Activated T-helper 1 cell treated with anti-CD3 and anti-CD28 coated beads, Interleukin-12 subunit alpha, Interleukin-12 subunit beta, Interleukin-2, Interleukin-4 antibody, amounts not matched to agents 30 ng/mL and 10 ng/mL and 1 ng/mL, durations not matched to agents 14 hours and 24 hours and 36 hours (primary cell): ENCODE measurements at regions not wholly inside any gene's neighbourhood (a gene's known extent, or its start where the extent isn't known, plus 50 kb on each side); places are given as distances from the start of the nearest gene placed in this dataset.
"Not testable (repeated sequence)": the region's sequence is repeated elsewhere in the genome, so short reads cannot be mapped to it uniquely, and the experiment has no call there.

Source experiments
- DNase-seq: peaks from one replicate; pipeline ENCODE4 v3.0.0; 2021; ENCODE audit warnings: low spot score
- H3K27ac Mint-ChIP-seq: one replicate; pipeline ENCODE4 v1.8.0; 2021; ENCODE audit warnings: mild to moderate bottlenecking, mixed read lengths
- H3K27me3 Mint-ChIP-seq: one replicate; pipeline ENCODE4 v1.8.0; 2022; ENCODE audit warnings: mild to moderate bottlenecking, moderate library complexity, mixed read lengths; ENCODE audit not compliant: insufficient read depth
- H3K36me3 Mint-ChIP-seq: one replicate; pipeline ENCODE4 v1.8.0; 2021; ENCODE audit warnings: low read depth, mixed read lengths
- H3K4me1 Mint-ChIP-seq: one replicate; pipeline ENCODE4 v1.8.0; 2021; ENCODE audit warnings: low read depth, mixed read lengths
- H3K4me3 Mint-ChIP-seq: one replicate; pipeline ENCODE4 v1.8.0; 2021; ENCODE audit warnings: mild to moderate bottlenecking, moderate library complexity, mixed read lengths
- H3K9me3 Mint-ChIP-seq: one replicate; pipeline ENCODE4 v1.8.0; 2021; ENCODE audit warnings: mixed read lengths
- intact Hi-C: fragments of 100-400 bp; cut with micrococcal nuclease; formaldehyde crosslinking; loops from one replicate; pipeline ENCODE4 v1.15.1; 2024

GRCh38 chr3:55272031-55272645 is 215.0 kb downstream of the WNT5A start:
- Mint-ChIP-seq H3K4me1 (no peaks in the 10 kb centered on the region), H3K9me3 (no peaks in the 10 kb centered on the region), H3K36me3 (no peaks in the 10 kb centered on the region), H3K27me3 (peaks cover 1% of the 10 kb centered on the region), H3K4me3 (no peak overlapping the region), H3K27ac (no peak overlapping the region)
- intact Hi-C loops, result no loop called here
- DNase-seq, result no peak

DNA sequence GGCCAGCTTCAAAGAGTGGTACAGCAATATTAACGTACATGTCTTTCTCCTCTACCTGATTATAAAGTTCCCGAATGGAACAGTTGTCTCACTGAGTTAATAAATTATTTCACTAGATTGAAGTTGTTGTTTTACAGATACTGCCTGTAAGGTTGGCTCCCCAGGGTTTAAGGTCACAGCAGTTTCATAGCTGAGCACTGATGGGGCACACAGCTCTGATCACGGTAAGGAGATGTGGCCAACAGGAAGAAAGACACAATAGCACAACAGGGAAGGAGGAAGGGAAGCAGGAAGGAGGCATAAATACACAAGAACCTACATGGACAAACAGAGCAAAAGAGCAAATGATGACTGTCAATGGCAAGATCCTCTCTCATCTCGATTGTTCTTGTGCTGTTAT is 215.6 kb downstream of the WNT5A start:
- intact Hi-C loops, result no loop called here

DNA sequence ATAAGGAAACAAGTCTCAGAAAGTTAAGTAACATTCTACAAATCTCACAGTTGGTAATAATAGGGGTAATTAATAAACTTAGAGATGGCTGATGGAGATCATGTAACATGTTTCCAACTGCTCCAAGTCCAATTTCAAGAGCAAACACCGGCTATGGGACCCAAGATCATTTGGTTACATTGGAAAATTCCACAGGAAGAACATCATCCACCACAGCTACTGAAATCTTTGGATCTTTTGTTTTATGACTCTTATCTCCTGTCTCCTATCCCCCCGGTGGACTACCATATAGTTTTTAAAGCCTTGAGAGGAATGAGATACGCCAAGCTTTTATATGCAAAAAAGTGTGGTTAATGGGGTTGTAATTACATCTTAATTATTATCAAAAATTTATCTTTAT is 216.1 kb downstream of the WNT5A start:
- Mint-ChIP-seq H3K27me3 (peaks cover 1% of the 10 kb centered on the region), H3K4me3 (no peak overlapping the region), H3K9me3 (no peaks in the 10 kb centered on the region), H3K4me1 (no peaks in the 10 kb centered on the region), H3K27ac (no peak overlapping the region), H3K36me3 (no peaks in the 10 kb centered on the region)
- DNase-seq, result no peak
- intact Hi-C loops, result no loop called here

More for the DNA sequence above, 215.6 kb downstream of the WNT5A start:
- no peaks in the 10 kb centered on the region for H3K9me3 Mint-ChIP-seq
- H3K27me3 Mint-ChIP-seq, result peaks cover 1% of the 10 kb centered on the region
- no peak for DNase-seq
- no peaks in the 10 kb centered on the region for H3K36me3 Mint-ChIP-seq
- no peak overlapping the region for H3K27ac Mint-ChIP-seq
- no peak overlapping the region for H3K4me3 Mint-ChIP-seq
- H3K4me1 Mint-ChIP-seq, result no peaks in the 10 kb centered on the region

- Mint-ChIP-seq H3K4me1 (no peaks in the 10 kb centered on the region), H3K4me3 (no peak overlapping the region), H3K27me3 (peaks cover 1% of the 10 kb centered on the region), H3K36me3 (no peaks in the 10 kb centered on the region), H3K9me3 (no peaks in the 10 kb centered on the region), H3K27ac (no peak overlapping the region)
- intact Hi-C loops, result no loop called here
- DNase-seq, result no peak
These were observed 217.5 kb downstream of the WNT5A start for GRCh38 chr3:55269636-55270035.

- DNase-seq, result no peak
- H3K9me3 Mint-ChIP-seq, result no peaks in the 10 kb centered on the region
- no peak overlapping the region for H3K4me3 Mint-ChIP-seq
- H3K4me1 Mint-ChIP-seq, result no peaks in the 10 kb centered on the region
- no peak overlapping the region for H3K27ac Mint-ChIP-seq
- peaks cover 1% of the 10 kb centered on the region for H3K27me3 Mint-ChIP-seq
- intact Hi-C loops, result no loop called here
- H3K36me3 Mint-ChIP-seq, result no peaks in the 10 kb centered on the region
These were observed 218.0 kb downstream of the WNT5A start for GRCh38 chr3:55269096-55269495.

- Mint-ChIP-seq H3K27ac (no peak overlapping the region), H3K4me3 (no peak overlapping the region), H3K9me3 (no peaks in the 10 kb centered on the region), H3K36me3 (no peaks in the 10 kb centered on the region), H3K4me1 (no peaks in the 10 kb centered on the region), H3K27me3 (no peaks in the 10 kb centered on the region)
- no peak for DNase-seq
- intact Hi-C loops, result no loop called here
These were observed 219.7 kb downstream of the WNT5A start for GRCh38 chr3:55267206-55267930.

GRCh38 chr3:55264919-55265318 is 222.2 kb downstream of the WNT5A start:
- Mint-ChIP-seq H3K9me3 (no peaks in the 10 kb centered on the region), H3K27me3 (no peaks in the 10 kb centered on the region), H3K4me1 (no peaks in the 10 kb centered on the region), H3K4me3 (no peak overlapping the region), H3K27ac (no peak overlapping the region), H3K36me3 (no peaks in the 10 kb centered on the region)
- no peak for DNase-seq
- intact Hi-C loops, result no loop called here

GRCh38 chr3:55252921-55253320 is 234.2 kb downstream of the WNT5A start:
- no peak overlapping the region for H3K27ac Mint-ChIP-seq
- no peaks in the 10 kb centered on the region for H3K27me3 Mint-ChIP-seq
- H3K4me1 Mint-ChIP-seq, result no peaks in the 10 kb centered on the region
- intact Hi-C loops, result no loop called here
- DNase-seq, result no peak
- H3K9me3 Mint-ChIP-seq, result peaks cover 8% of the 10 kb centered on the region
- H3K4me3 Mint-ChIP-seq, result no peak overlapping the region
- no peaks in the 10 kb centered on the region for H3K36me3 Mint-ChIP-seq

DNA sequence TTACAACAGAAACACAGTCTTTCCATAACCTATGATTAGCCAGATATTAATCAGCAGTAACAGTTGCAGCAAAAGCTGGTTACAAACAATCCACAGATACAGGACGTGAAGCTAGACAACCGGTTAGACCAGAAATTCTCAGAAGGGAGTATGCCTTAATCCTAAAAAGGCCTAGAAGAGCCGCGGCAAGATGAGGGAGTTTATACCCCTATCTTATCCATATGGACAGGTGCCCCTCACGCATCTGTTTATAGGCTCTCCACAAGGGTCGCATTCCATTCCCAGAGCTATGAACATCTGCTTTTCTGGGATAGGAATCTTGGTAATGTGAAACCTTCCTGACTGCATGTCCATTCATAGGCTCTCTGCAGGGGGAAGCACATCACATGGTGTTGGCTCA is 237.9 kb downstream of the WNT5A start:
- not testable (repeated sequence) for H3K9me3 Mint-ChIP-seq, H3K4me1 Mint-ChIP-seq

GRCh38 chr3:55247666-55248065 is 239.4 kb downstream of the WNT5A start:
- intact Hi-C loops, result no loop called here
- Mint-ChIP-seq H3K27me3 (no peaks in the 10 kb centered on the region), H3K4me1 (no peaks in the 10 kb centered on the region), H3K9me3 (peaks cover 8% of the 10 kb centered on the region), H3K27ac (no peak overlapping the region), H3K36me3 (no peaks in the 10 kb centered on the region), H3K4me3 (no peak overlapping the region)
- DNase-seq, result no peak

More for the DNA sequence above, 237.9 kb downstream of the WNT5A start:
- H3K36me3 Mint-ChIP-seq, H3K27ac Mint-ChIP-seq, DNase-seq, H3K4me3 Mint-ChIP-seq, intact Hi-C loops, H3K27me3 Mint-ChIP-seq: not testable (repeated sequence)

DNA sequence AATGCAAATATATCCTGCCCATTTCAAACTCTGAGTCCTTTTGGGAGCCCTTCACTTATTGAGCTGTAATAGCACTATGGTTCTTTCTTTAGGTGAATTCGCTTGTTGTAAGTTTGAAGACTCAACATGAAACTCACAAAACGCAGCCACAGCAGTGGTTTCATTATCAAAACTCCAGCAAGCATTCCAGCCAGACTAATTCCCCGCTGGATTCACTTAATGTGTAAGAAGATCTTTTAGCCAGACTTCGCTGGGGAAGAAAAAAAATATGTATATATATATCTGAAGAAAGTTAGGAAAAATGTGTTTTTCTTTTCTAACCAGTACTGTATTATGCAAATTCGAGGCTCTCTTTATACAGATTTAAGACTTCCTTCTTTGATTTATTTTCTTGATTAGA is 241.1 kb downstream of the WNT5A start:
- intact Hi-C loops, result no loop called here
- no peak overlapping the region for H3K27ac Mint-ChIP-seq
- DNase-seq, result no peak
- no peak overlapping the region for H3K4me3 Mint-ChIP-seq
- H3K4me1 Mint-ChIP-seq, result no peaks in the 10 kb centered on the region
- no peaks in the 10 kb centered on the region for H3K27me3 Mint-ChIP-seq
- H3K9me3 Mint-ChIP-seq, result peaks cover 5% of the 10 kb centered on the region
- H3K36me3 Mint-ChIP-seq, result no peaks in the 10 kb centered on the region

DNA sequence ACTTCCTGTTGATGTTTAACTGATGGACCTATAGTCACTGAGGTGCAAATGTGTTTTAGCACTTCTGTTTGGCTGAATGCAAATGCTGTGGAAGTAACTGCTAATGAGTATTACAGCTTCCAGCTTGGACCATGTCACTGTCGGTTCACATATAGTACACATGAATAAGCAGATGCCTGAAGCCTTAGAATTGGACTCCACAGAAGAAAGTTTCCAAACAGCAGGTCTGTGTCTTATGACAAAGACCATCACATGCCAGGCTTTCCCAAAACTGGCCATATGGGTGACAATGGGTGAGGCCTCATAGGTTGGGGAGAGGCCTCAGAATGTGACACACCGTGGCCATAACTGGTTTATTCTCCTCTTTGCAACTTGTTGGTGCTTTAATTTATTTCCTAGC is 241.8 kb downstream of the WNT5A start:
- Mint-ChIP-seq H3K9me3 (peaks cover 5% of the 10 kb centered on the region), H3K4me3 (no peak overlapping the region), H3K36me3 (no peaks in the 10 kb centered on the region), H3K27me3 (no peaks in the 10 kb centered on the region), H3K4me1 (no peaks in the 10 kb centered on the region), H3K27ac (no peak overlapping the region)
- intact Hi-C loops, result no loop called here
- no peak for DNase-seq

GRCh38 chr3:55244247-55244646 is 242.9 kb downstream of the WNT5A start:
- H3K4me3 Mint-ChIP-seq, result no peak overlapping the region
- H3K4me1 Mint-ChIP-seq, result no peaks in the 10 kb centered on the region
- no peaks in the 10 kb centered on the region for H3K27me3 Mint-ChIP-seq
- no peak overlapping the region for H3K27ac Mint-ChIP-seq
- peaks cover 5% of the 10 kb centered on the region for H3K9me3 Mint-ChIP-seq
- intact Hi-C loops, result no loop called here
- H3K36me3 Mint-ChIP-seq, result no peaks in the 10 kb centered on the region
- DNase-seq, result no peak

- no peak for DNase-seq
- H3K27me3 Mint-ChIP-seq, result no peaks in the 10 kb centered on the region
- H3K36me3 Mint-ChIP-seq, result no peaks in the 10 kb centered on the region
- no peaks in the 10 kb centered on the region for H3K4me1 Mint-ChIP-seq
- intact Hi-C loops, result no loop called here
- H3K27ac Mint-ChIP-seq, result no peak overlapping the region
- no peak overlapping the region for H3K4me3 Mint-ChIP-seq
- H3K9me3 Mint-ChIP-seq, result peaks cover under 1% of the 10 kb centered on the region
These were observed 243.4 kb downstream of the WNT5A start for GRCh38 chr3:55243678-55244077.
